ENCODE measurements at regions not wholly inside any gene's neighbourhood (a gene's known extent, or its start where the extent isn't known, plus 50 kb on each side); places are given as distances from the start of the nearest gene placed in this dataset.

DNA sequence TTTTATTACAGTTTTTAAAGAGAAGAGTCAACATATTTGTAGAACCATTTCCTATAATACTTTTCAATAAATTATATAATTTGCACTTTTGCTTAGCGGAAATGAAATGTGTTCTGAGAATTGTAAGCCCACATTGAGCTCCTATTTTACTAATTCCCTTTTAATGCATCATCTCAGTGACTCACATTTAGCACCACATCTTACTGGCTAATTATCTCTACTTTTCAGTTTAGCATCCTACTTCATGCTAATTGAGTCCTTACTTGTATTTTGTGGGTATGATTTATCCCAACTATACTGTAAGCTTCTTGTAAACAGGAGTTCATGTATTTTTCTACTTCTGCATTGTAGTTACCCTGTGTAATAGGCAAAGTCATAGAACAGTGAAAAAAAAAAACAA is 67.5 kb downstream of the TMX1 start:
- no peak for DNase-seq

DNA sequence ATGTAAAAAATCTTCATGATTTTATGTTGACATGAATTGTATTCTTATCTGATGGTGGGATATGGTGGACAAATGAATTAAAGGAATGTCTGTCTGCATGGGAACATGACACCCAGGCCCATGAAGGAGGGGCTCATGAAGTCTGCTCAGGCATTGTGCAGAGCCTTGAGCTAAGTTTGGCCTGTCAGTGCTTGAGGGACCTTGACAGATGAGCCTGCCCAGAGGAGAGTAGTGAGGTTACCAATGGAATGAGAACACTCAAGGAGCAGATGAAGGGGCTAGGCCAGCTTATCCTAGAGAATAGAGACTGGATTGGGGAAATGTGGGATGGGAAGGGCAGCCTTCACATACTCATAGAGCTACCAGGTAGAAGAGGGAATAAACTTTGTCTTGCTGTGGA is 68.8 kb downstream of the TMX1 start:
- DNase-seq: no peak

GRCh38 chr14:51310505-51310944 is 70.5 kb downstream of the TMX1 start:
- DNase-seq: peak; percentile 77

GRCh38 chr14:51314321-51315015 is 74.4 kb downstream of the TMX1 start:
- DNase-seq: no peak

GRCh38 chr14:51317373-51317772 is 77.3 kb downstream of the TMX1 start:
- DNase-seq: no peak

DNA sequence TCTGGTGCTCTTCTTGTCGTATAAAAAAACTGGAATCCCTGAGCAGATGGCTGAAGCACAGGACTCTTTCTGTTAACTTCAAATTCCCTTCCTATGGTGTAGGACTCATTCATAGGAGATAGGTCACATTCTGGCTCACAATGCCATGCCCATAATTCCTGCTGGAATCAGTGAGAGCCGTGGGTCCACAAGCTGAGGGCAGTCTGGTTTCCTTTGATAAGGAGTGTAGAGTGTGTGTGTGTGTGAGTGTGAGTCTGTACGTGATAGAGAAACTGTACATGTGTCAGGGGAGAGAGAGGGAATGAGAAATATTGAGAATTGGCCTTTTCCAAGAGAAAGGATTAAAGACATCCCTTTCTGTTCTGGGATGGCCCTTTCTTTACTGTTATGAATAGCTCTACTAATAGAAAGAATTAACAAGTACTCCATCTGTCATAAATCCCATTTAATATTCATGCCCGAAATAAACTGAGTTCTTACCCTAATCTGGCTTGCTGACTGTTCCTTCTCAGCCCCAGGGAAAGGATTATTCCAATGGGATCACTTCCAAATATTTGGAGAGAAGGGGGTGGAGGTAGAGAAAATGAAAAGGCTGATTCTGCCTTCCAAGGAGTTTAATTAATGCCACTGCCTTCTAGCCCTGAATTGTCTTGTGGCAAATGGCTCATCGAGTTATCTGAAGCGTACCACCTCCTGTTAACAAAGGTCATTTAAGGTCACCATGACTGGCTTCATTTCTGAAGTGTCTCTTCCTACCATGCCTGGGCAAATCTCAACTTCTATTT is 79.0 kb downstream of the TMX1 start:
- DNase-seq: no peak

DNA sequence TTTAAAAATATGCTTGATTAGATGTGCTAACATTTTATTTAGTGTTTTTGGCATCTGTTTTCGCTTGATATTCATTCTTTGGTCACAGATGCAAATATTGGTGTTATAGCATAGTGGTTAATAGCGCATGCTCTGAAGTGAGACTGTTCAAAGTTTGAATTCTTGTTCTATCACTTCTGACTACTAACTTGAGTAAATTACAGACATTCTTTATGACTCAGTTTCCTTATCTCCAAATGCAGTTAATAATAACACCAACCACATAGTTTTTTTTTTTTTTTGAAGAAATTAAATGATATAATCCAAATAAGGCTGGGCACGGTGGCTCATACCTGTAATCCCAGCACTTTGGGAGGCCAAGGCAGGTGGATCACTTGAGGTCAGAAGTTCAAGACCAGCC is 81.0 kb downstream of the TMX1 start:
- no peak for DNase-seq

DNA sequence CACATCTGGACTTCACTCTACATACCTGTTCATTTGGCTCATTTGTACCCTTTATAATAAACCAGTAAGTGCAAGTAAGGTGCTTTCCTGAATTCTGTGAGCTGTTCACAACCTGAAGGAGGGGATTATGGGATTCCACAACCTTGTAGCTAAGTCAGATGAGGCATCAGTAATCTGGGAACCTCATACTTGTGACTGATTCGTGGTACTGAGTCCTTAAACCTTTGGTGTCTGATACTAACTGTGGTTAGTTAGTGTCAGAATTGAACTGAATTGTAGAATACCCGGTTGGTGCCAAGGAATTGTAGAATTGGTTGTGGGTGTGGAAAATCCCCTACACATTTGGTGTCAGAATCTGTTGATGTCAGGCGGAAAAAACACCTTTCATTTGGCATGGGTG is 83.4 kb downstream of the TMX1 start:
- no peak for DNase-seq

DNA sequence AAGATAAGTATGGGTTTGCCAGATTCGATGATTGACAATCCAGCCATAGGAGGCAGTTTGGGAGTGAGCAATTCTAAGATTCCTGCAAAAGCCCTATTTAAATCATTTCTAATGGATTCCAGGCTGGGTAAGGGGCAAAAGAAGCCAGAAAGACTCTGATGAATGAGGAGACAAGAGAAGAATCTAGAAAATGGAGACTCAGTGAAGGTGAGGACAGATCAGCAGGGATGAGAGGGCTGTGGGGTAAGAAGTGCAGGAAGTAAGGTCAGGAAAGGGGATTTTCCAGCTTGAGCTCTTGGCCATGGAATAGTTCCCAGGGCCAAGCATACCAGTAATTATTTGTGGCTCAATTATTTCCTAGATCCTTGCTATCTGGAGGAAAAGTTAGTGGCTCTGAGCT is 87.3 kb downstream of the TMX1 start:
- no peak for DNase-seq

GRCh38 chr14:51328064-51328771 is 88.2 kb downstream of the TMX1 start:
- DNase-seq: no peak

DNA sequence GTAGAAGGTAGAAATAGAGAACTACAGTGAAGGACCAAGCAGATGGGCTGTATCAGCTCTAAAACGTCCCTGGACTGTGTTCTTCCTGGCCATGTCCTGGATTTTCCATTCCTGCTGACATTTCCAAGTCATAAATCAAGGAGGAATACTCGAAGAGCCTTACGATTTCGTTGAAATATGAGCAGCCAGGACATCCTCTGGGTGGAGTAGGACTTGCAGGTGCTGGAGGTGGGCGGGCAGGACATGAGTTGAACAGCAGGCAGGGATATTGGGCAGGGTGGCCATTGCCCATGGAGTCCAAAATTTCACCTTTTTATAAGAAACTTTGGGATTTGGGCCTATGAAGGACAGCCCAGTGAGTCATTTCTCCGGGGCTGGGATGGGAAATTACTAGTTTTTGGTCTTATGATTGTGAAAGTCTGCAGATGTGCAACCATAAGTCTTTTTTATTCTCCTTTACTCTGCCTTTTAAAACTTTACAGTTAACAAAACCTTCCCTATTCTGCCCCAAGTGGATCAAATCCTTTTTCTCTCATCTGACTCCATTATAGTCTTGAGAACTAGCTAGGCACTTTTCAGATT is 88.8 kb downstream of the TMX1 start:
- DNase-seq: no peak

GRCh38 chr14:51331486-51332367 is 91.7 kb downstream of the TMX1 start:
- no peak for DNase-seq

- DNase-seq: no peak
These were observed 93.3 kb downstream of the TMX1 start for GRCh38 chr14:51333299-51333698.

DNA sequence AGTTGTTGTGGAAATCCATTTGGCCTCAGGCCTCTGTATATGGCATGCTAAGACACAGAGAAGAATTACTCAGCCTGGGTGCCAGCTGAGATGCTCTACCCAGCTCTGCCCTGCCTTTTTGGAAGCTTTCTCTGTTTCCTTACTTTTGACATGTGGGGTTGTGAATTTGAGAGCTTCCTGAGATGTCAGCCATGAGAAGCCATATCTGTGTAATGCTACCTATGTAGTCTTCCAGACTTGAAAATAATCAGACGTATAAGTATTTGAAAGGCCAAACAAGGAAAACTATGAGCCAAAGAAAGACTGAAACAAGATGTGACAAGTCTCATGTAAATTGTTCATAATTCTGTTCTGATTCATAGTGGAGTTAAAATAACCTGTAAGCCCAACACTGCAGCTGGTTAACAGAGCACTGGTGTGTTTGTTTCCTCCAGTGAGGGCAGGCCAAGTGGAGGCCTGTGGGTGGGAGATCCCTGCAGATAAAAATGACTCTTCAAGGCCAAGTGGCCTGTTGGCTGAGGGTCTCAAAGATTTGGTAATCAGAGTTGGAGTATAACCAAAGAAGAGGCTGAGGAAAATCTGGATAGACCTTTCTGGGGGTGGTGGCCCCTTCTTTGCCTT is 94.0 kb downstream of the TMX1 start:
- DNase-seq: no peak

DNA sequence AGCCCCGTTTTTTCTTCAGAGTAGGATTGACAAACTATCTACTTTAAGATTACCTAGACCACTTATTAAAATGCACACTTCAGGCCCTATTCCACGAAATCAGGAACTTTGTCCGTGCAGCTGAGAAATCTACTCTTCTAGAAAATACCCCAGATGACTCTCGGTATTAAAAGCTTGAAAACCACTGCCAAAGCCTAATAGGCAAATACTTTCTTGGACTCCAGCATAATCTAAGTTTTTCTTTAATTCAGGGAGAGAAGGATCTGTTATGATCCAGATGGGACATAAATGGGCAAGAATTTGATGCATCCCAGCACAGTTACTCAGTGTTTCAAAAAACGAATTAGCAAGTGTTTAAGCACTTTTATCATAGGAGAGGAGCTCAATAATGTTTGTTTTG is 94.5 kb downstream of the TMX1 start:
- no peak for DNase-seq

DNA sequence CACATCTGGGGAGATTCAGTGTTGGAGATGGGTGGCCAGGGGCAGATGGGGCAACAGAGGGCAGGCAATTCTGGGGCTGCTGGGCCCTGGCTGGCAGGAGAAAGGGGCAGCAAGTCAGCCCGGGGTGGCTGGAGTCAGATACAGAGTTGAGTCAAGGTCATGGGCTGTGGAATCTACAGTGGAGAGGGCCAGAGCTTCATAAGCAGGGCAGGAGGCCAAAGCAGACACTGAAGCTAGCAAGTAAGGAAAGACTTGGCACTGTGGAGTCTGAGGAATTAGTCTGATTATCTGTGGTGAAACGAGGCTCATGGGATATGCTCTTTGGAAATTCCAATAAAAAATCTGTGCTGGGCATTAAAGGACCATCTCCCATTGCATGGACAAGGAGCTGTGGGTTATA is 95.5 kb downstream of the TMX1 start:
- no peak for DNase-seq

DNA sequence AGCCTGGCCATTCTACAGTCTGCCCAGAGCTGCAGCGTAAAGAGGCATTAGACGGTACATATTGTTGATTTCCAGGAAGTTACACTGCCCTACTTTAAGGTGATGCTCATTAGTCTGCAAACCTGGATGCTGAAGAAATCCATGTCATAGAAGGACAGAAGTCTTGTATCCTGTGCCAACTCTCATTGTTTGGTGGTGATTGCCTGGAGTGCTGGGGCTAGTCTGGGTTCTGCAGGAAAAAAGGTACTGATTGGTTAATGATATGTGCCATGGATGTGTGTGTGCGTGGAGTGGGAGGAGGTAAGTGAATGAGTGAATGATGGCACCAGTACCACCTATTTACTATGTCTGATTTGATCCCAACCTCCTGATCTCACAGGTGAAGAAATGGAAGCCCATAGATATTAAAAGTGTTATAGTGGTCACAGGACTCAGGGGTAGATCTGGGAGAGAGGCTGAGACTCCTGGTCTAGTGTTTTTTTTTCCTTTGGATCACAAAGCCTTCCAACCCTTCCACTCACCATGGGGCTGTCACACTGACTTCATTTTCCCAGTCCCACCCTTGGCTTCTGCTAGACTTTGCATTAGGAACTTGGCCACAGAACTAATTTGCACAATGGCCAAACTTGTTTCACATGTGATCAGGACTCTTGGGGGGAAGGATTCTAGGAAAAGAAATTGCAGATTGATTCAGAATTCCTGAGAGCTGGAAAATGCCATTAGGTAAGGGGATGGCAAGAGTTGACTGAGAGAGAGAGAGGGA is 96.1 kb downstream of the TMX1 start:
- DNase-seq: no peak

- no peak for DNase-seq
These were observed 96.7 kb downstream of the TMX1 start for GRCh38 chr14:51336734-51337133.

- DNase-seq: no peak
These were observed 97.5 kb downstream of the TMX1 start for GRCh38 chr14:51337520-51337919.

- no peak for DNase-seq
These were observed 101.3 kb downstream of the TMX1 start for GRCh38 chr14:51341338-51341737.

GRCh38 chr14:51342226-51342625 is 102.2 kb downstream of the TMX1 start:
- DNase-seq: no peak

All from eye (tissue), 1 donor.